A673 (cell line): ENCODE measurements at regions not wholly inside any gene's neighbourhood (a gene's known extent, or its start where the extent isn't known, plus 50 kb on each side); places are given as distances from the start of the nearest gene placed in this dataset.
"Not testable (repeated sequence)": the region's sequence is repeated elsewhere in the genome, so short reads cannot be mapped to it uniquely, and the experiment has no call there.

Source experiments
- EZH2 ChIP-seq: fragments of 200-600 bp; sonication (generic); IDR thresholded peaks from 2 replicates; pipeline ENCODE4 v1.6.1; 2017; ENCODE audit warnings: borderline replicate concordance, low read depth, mild to moderate bottlenecking, mixed read lengths, antibody characterized with exemption, low read length; ENCODE audit not compliant: poor library complexity, severe bottlenecking
- TF ChIP-seq, protein P1 (sequence below): fragments of 300-800, 200-600 bp; sonication (generic); conservative IDR thresholded peaks from 2 replicates; pipeline ENCODE4 v1.5.1; 2017; ENCODE audit warnings: low read depth, mild to moderate bottlenecking, antibody characterized with exemption, low read length, moderate library complexity, mixed read lengths

DNA sequence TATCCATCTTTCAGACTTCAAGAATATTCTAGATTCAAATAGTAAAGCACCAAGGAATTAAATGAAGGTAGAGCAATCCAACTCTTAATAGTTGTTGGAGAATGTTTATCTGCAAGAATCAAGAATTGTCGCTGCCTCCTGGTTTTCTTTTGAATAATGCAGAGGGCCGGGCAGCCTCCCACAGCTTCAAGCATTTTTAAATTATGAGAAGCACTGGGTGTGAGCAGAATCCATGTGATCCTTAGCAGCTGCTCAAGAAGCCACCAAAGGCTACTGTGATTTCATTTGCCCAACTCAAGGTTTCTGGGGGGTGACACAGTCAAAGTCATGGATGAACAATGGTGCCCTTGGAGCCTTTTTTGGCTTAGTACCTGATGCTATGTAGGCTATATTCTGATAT, 374.9 kb downstream of the BCL2L11 start:
- TF ChIP-seq, protein P1, sequence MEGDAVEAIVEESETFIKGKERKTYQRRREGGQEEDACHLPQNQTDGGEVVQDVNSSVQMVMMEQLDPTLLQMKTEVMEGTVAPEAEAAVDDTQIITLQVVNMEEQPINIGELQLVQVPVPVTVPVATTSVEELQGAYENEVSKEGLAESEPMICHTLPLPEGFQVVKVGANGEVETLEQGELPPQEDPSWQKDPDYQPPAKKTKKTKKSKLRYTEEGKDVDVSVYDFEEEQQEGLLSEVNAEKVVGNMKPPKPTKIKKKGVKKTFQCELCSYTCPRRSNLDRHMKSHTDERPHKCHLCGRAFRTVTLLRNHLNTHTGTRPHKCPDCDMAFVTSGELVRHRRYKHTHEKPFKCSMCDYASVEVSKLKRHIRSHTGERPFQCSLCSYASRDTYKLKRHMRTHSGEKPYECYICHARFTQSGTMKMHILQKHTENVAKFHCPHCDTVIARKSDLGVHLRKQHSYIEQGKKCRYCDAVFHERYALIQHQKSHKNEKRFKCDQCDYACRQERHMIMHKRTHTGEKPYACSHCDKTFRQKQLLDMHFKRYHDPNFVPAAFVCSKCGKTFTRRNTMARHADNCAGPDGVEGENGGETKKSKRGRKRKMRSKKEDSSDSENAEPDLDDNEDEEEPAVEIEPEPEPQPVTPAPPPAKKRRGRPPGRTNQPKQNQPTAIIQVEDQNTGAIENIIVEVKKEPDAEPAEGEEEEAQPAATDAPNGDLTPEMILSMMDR = not testable (repeated sequence)
- not testable (repeated sequence) for TF ChIP-seq EZH2
